Kidney (tissue), 13 donors: ENCODE measurements at regions not wholly inside any gene's neighbourhood (a gene's known extent, or its start where the extent isn't known, plus 50 kb on each side); places are given as distances from the start of the nearest gene placed in this dataset.

ENCODE experiments used
- DNase-seq, 5 donors: peaks; one replicate each; pipeline ENCODE4 v3.0.0-alpha.2; 2013 to 2020
- FAIRE-seq: peaks from 2 replicates; lab custom pipeline; 2012; peaks lifted over from hg19 to GRCh38; lab: Jason Lieb, UNC
- H3K27ac ChIP-seq, 2 donors: one replicate each; pipeline ENCODE4 v1.7.0; 2013; ENCODE audit warnings: low read depth in 2 of 2, low read length in 2 of 2, inconsistent platforms in 1 of 2
- H3K27me3 ChIP-seq: one replicate; pipeline ENCODE4 v1.7.1; 2013; ENCODE audit warnings: low read length, inconsistent platforms; ENCODE audit not compliant: control insufficient read depth, insufficient read depth
- H3K36me3 ChIP-seq, 3 donors: one replicate each; pipeline versions ENCODE4 v1.7.0 to v1.7.1; 2013; ENCODE audit warnings: low read length in 3 of 3, control low read depth in 1 of 3, inconsistent platforms in 1 of 3; ENCODE audit not compliant: insufficient read depth in 3 of 3, control insufficient read depth in 2 of 3
- H3K4me1 ChIP-seq, 3 donors: one replicate each; pipeline versions ENCODE4 v1.7.0 to v1.7.1; 2013; ENCODE audit warnings: low read length in 3 of 3, inconsistent platforms in 1 of 3, low read depth in 1 of 3; ENCODE audit not compliant: control insufficient read depth in 2 of 3, insufficient read depth in 2 of 3
- H3K4me3 ChIP-seq, 3 donors: one replicate each; pipeline versions ENCODE4 v1.7.0 to v1.8.1; 2013; ENCODE audit warnings: low read length in 3 of 3, control low read depth in 1 of 3, inconsistent platforms in 1 of 3
- H3K9ac ChIP-seq, 3 donors: one replicate each; pipeline versions ENCODE4 v1.7.0 to v1.7.1; 2013; ENCODE audit warnings: low read length in 3 of 3, control low read depth in 1 of 3, inconsistent platforms in 1 of 3
- H3K9me3 ChIP-seq, 3 donors: one replicate each; pipeline versions ENCODE4 v1.7.0 to v1.7.1; 2013; ENCODE audit warnings: low read length in 3 of 3, control low read depth in 1 of 3, inconsistent platforms in 1 of 3; ENCODE audit not compliant: control insufficient read depth in 2 of 3, insufficient read depth in 1 of 3
- CTCF ChIP-seq: IDR thresholded peaks from 3 replicates; pipeline ENCODE4 v1.5.1; 2012; ENCODE audit warnings: mild to moderate bottlenecking, moderate library complexity, borderline replicate concordance; ENCODE audit not compliant: insufficient read depth; ENCODE audit errors: extremely low read depth
- intact Hi-C: fragments of 100-400 bp; cut with DNase I; formaldehyde crosslinking; loops from one replicate; pipeline ENCODE4 v1.11.1; 2022
- donor health status: control.
- donor health status: control.
- donor health status: control.
- donor health status: control.
- donor health status: control.
- donor health status: DM: yes; HTN: yes; CAD: no.
- donor health status: Normal renal cell carcinoma (clear cell type).

GRCh38 chr14:49494836-49495235 is 91.3 kb downstream of the RPS29 start:
- H3K9ac ChIP-seq = no peak overlapping the region
- intact Hi-C loops = no loop called here
- no peaks in the 10 kb centered on the region for H3K9me3 ChIP-seq
- H3K27me3 ChIP-seq = no peaks in the 10 kb centered on the region
- TF ChIP-seq CTCF = no peak
- H3K27ac ChIP-seq = no peak overlapping the region
- no peak overlapping the region for H3K4me3 ChIP-seq
- DNase-seq (peak in 2 of 5 donors; percentile 20 to 25), FAIRE-seq (no peak)
- H3K4me1 ChIP-seq = no peaks in the 10 kb centered on the region
- H3K36me3 ChIP-seq = no peaks in the 10 kb centered on the region

- H3K9me3 ChIP-seq = no peaks in the 10 kb centered on the region
- H3K4me3 ChIP-seq = no peak overlapping the region
- intact Hi-C loops = no loop called here
- FAIRE-seq = no peak
- no peak overlapping the region for H3K27ac ChIP-seq
- DNase-seq = no peak
- H3K9ac ChIP-seq = no peak overlapping the region
- no peaks in the 10 kb centered on the region for H3K27me3 ChIP-seq
- no peaks in the 10 kb centered on the region for H3K4me1 ChIP-seq
- H3K36me3 ChIP-seq = no peaks in the 10 kb centered on the region
- no peak for TF ChIP-seq CTCF
These were observed 92.6 kb downstream of the RPS29 start for GRCh38 chr14:49493557-49493956.

- Histone ChIP-seq H3K9me3 (no peaks in the 10 kb centered on the region), H3K27ac (no peak overlapping the region), H3K4me3 (no peak overlapping the region), H3K36me3 (no peaks in the 10 kb centered on the region), H3K9ac (no peak overlapping the region), H3K27me3 (no peaks in the 10 kb centered on the region), H3K4me1 (no peaks in the 10 kb centered on the region)
- FAIRE-seq (no peak), DNase-seq (no peak)
- intact Hi-C loops = no loop called here
- TF ChIP-seq CTCF = no peak
These were observed 94.0 kb downstream of the RPS29 start for GRCh38 chr14:49492151-49492550.

GRCh38 chr14:49489341-49489740 is 96.8 kb downstream of the RPS29 start:
- no peak overlapping the region for H3K4me3 ChIP-seq
- no peak for TF ChIP-seq CTCF
- H3K36me3 ChIP-seq = no peaks in the 10 kb centered on the region
- intact Hi-C loops = no loop called here
- no peaks in the 10 kb centered on the region for H3K27me3 ChIP-seq
- H3K27ac ChIP-seq = no peak overlapping the region
- no peaks in the 10 kb centered on the region for H3K4me1 ChIP-seq
- H3K9me3 ChIP-seq = no peaks in the 10 kb centered on the region
- DNase-seq (no peak), FAIRE-seq (no peak)
- no peak overlapping the region for H3K9ac ChIP-seq
